ENCODE measurements at regions not wholly inside any gene's neighbourhood (a gene's known extent, or its start where the extent isn't known, plus 50 kb on each side); places are given as distances from the start of the nearest gene placed in this dataset.

DNA sequence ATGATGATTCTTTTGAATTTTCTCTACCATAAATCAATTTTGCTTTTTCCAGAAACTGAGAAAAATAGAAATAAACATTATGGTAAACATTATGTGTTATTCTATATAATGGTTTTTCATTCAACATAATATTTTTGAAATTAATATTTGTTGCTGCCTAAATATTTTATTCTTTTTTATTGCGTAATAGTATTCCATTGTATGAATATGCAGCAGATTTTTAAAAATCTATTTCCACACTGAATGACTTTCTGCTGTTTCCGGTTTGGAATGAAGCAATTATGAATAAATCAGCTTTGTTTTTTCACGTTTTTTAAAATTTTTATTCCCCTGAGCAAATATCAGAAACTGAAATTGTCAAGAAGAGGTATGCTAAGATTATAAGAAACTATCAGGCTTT, 335.2 kb upstream of the KCND2 start:
- TF ChIP-seq, protein P1, sequence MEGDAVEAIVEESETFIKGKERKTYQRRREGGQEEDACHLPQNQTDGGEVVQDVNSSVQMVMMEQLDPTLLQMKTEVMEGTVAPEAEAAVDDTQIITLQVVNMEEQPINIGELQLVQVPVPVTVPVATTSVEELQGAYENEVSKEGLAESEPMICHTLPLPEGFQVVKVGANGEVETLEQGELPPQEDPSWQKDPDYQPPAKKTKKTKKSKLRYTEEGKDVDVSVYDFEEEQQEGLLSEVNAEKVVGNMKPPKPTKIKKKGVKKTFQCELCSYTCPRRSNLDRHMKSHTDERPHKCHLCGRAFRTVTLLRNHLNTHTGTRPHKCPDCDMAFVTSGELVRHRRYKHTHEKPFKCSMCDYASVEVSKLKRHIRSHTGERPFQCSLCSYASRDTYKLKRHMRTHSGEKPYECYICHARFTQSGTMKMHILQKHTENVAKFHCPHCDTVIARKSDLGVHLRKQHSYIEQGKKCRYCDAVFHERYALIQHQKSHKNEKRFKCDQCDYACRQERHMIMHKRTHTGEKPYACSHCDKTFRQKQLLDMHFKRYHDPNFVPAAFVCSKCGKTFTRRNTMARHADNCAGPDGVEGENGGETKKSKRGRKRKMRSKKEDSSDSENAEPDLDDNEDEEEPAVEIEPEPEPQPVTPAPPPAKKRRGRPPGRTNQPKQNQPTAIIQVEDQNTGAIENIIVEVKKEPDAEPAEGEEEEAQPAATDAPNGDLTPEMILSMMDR (IDR thresholded peaks at IDR 0.05) = no peak
- no peak for TF ChIP-seq POLR2A (IDR thresholded peaks at IDR 0.05)

Measured in vagina (tissue), 2 donors.